HG02938 (cell line): ENCODE measurements at regions not wholly inside any gene's neighbourhood (a gene's known extent, or its start where the extent isn't known, plus 50 kb on each side); places are given as distances from the start of the nearest gene placed in this dataset.

Experiments
- ATAC-seq: cut with Tn5 transposase; IDR thresholded peaks from one replicate; pipeline ENCODE4 v1.9.1; 2021; ENCODE audit warnings: mild to moderate bottlenecking, moderate library complexity; ENCODE audit not compliant: unreplicated experiment

- no peak for ATAC-seq
Measured at GRCh38 chr11:28657378-28658030, 549.3 kb downstream of the METTL15 start.

- no peak for ATAC-seq
Measured at GRCh38 chr11:28654191-28654590, 546.0 kb downstream of the METTL15 start.

DNA sequence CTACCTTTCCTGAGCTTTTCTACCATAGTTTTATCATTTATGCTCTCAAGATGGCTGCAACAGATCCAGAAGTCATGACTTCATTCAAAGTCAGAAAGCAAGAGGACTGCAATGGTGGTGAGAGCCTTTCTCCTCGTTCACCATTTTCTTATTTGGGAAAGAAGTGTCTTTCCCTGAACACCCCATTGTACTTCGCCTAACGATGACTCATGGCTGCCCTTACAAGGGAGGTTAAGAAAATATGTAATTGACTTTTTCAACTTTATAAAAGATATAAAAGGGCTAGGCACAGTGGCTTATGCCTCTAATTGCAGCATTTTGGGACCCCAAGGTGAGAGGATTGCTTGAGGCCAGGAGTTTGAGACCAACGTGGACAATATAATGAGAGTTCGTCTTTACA lies 541.7 kb downstream of the METTL15 start:
- ATAC-seq = no peak

DNA sequence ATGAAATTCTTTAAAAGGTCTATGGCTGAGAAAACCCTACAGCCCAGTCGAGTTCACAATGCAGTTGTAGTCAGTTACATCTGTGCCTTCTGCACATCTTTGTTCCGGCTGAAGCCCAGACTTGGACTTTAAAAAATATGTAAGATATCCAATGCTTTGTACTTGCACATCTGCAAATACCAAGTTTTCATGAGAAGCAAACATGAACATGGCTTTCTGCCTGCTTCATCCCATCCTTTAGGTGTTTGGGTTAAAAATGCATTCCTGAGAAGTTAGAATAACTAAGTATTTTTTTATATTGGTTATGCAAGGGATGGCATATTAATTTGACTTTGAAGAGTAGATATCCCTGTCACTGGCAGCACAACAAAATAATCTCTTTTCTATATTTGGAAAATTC lies 528.4 kb downstream of the METTL15 start:
- ATAC-seq = no peak

GRCh38 chr11:28636033-28636432 lies 527.8 kb downstream of the METTL15 start:
- ATAC-seq = no peak

DNA sequence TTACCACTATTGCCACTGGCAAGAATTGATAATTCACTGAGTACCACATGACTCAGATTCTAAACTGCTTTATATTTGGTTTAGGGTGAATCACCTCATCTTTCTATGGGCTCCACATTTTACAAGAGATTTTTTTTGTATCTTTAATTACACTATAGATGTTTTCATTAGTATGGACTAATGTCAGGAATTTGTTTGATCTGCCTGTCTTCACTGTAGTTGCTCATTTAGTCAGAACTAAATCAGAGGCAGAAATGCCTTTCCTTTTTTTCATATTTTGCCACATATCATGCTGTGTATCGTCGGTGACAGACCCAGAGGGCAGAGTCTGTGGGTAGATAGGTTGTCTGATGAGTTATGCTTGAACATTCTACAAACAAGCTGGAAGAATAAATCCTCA lies 524.1 kb downstream of the METTL15 start:
- no peak for ATAC-seq

- no peak for ATAC-seq
Measured at GRCh38 chr11:28631148-28631547, 523.0 kb downstream of the METTL15 start.

DNA sequence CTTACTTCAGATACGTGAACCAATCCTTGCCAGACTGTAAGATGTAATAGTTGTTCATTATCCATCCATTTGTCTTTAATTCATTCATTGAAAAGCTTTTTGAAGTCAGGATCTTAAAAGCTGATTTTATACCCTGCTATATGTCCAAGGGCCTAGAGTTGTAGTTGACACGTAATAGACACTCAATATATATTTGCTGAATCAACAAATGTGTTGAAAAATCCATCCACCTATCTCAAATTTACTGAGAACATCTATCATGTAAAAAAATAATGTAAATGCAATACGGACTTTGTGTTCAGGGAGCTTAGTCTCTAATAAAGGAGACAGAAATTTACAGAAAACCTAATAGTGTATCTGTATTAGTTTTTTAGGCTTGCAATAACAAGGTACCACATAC lies 521.0 kb downstream of the METTL15 start:
- no peak for ATAC-seq

GRCh38 chr11:28628412-28628811 lies 520.2 kb downstream of the METTL15 start:
- no peak for ATAC-seq

DNA sequence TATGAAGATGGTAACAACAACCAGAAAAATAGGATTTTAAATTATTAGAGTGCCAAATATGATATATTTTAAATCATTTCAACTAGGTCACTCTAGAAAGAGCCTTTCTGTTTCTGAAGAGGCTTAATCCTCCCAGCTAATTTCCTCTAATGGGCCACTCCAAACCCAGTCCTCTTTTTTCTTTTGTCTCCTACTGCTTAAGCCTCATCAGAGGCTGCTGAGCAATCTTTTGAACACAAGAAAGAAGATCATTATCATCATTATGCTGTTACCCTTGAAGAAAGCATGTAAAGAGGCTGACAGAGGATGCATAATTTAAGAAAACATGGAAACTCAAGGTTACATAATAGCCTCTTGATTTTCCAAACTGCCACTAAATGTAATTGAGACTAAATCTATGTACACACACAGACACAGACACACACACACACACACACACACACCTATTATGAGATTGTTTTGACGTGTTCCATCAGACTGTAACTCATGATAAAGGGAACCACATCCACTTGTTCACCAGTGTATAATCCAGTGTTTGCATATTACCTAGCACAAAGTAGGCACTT lies 519.6 kb downstream of the METTL15 start:
- no peak for ATAC-seq

GRCh38 chr11:28625532-28625931 lies 517.3 kb downstream of the METTL15 start:
- no peak for ATAC-seq

DNA sequence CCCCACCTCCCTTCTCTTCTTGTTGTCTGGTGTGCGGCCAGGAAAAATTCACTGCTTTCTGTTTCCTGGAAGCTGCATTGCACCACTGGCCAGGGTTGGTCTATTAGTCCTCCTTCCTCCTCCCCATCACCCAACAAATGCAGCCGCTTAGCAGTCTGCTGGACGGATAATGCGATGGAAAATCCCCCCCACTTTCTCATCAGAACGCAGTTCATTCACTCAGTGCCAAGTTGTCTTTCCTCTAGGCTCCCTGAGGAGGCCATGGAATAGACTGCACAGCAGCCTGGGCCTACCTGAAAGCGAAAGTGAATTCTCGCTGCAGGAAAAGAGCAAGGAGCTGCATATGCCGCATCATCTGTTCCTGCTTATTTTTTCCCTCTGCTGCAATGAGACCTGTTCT lies 513.6 kb downstream of the METTL15 start:
- ATAC-seq = no peak

GRCh38 chr11:28619846-28620540 lies 511.8 kb downstream of the METTL15 start:
- ATAC-seq = no peak

- ATAC-seq = no peak
Measured at GRCh38 chr11:28618416-28618815, 510.2 kb downstream of the METTL15 start.

- ATAC-seq = no peak
Measured at GRCh38 chr11:28616160-28616965, 508.2 kb downstream of the METTL15 start.

DNA sequence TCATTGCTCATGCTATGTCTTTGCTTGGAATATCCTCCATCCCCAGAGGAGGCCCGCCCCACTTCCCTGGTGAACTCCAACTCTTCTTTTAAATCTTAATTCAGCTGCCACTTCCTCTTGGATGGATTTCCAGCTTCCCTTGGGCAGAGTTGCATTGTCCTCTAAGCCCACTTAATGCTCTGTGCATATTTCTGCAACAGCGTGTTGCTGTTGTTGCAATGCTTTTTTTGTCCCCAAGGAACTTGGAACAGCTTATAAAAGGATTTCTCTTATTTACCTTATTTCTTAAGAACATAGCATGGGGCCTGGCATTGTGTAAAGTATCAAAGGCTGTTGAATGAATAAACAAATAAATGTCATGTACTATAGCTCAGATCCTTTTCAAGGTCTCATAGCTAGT lies 507.4 kb downstream of the METTL15 start:
- no peak for ATAC-seq

GRCh38 chr11:28606930-28607329 lies 498.7 kb downstream of the METTL15 start:
- ATAC-seq = no peak

- no peak for ATAC-seq
Measured at GRCh38 chr11:28599656-28600055, 491.5 kb downstream of the METTL15 start.

- ATAC-seq = no peak
Measured at GRCh38 chr11:28598531-28598930, 490.3 kb downstream of the METTL15 start.

DNA sequence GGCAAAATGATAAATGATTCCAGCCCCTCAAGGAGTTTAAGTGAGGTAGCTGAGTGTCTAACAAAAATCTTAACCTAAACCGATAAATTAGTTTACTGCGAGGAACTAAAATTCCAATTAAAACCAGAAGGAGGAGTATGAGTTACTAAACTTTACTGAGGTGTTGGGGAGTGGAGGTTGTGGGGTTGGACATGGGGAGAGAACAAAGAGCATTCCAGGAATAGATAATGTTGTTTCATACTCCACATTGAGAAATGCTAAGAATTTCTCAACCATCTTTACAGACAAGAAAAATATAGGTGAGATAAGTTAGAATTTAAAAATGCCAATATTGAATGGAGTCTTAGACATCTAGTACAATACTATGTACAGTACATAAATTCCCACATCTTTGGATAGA lies 488.6 kb downstream of the METTL15 start:
- no peak for ATAC-seq

DNA sequence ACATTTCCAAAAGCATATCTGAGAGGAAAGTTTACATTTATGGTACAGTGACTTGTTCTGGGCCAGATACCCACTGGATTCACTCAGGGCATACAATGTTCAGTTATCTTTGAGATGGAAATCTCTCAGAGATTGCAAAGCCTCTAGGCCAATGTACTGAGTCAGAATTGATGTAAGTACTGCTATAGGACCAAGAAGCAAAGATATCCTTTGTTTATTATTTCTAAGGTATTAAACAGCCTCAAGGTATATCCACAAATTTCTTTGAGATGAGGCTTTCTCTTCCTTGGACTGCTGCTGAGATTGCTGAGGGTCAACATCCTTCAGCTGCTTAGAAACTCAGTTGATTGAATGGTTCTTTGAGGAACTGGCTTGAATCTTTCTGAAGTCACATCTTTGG lies 484.0 kb downstream of the METTL15 start:
- ATAC-seq = no peak

GRCh38 chr11:28584992-28585391 lies 476.8 kb downstream of the METTL15 start:
- ATAC-seq = no peak
